MM.1S (cell line): ENCODE measurements at regions not wholly inside any gene's neighbourhood (a gene's known extent, or its start where the extent isn't known, plus 50 kb on each side); places are given as distances from the start of the nearest gene placed in this dataset.

Experiments
- DNase-seq: peaks from one replicate; pipeline ENCODE4 v3.0.0-alpha.2; 2015
- H2AFZ ChIP-seq: fragments of 300-600 bp; sonication (generic); 2 replicates; pipeline ENCODE4 v1.6.0; 2016; ENCODE audit warnings: antibody characterized with exemption, low read length
- H3F3A ChIP-seq: fragments of 300-600 bp; sonication (generic); 2 replicates; pipeline ENCODE4 v1.6.1; 2016; ENCODE audit warnings: mild to moderate bottlenecking, antibody characterized with exemption, low read length, moderate library complexity, mixed read lengths; ENCODE audit not compliant: insufficient read depth
- H3K27ac ChIP-seq: fragments of 300-600 bp; sonication (generic); 2 replicates; pipeline ENCODE4 v1.5.1; 2016; ENCODE audit warnings: mild to moderate bottlenecking, low read length
- H3K27me3 ChIP-seq: fragments of 300-600 bp; sonication (generic); replicated peaks from 2 replicates; pipeline ENCODE4 v1.6.0; 2016; ENCODE audit warnings: low read length; ENCODE audit not compliant: insufficient read depth
- H3K36me3 ChIP-seq: fragments of 300-600 bp; sonication (generic); replicated peaks from 2 replicates; pipeline ENCODE4 v1.6.1; 2016; ENCODE audit warnings: mild to moderate bottlenecking, low read length, mixed read lengths; ENCODE audit not compliant: insufficient read depth
- H3K4me1 ChIP-seq: fragments of 300-600 bp; sonication (generic); 2 replicates; pipeline ENCODE4 v1.6.1; 2016; ENCODE audit warnings: low read length, mixed read lengths
- H3K4me2 ChIP-seq: fragments of 300-600 bp; sonication (generic); 2 replicates; pipeline ENCODE4 v1.6.0; 2016; ENCODE audit warnings: low read depth, low read length
- H3K4me3 ChIP-seq: fragments of 300-600 bp; sonication (generic); 2 replicates; pipeline ENCODE4 v1.5.1; 2016; ENCODE audit warnings: low read length, mixed read lengths
- H3K79me2 ChIP-seq: fragments of 300-600 bp; sonication (generic); 2 replicates; pipeline ENCODE4 v1.6.1; 2016; ENCODE audit warnings: mixed run types, low read length, mixed read lengths
- H3K9ac ChIP-seq: fragments of 300-600 bp; sonication (generic); 2 replicates; pipeline ENCODE4 v1.6.1; 2016; ENCODE audit warnings: low read length, mixed read lengths
- H3K9me2 ChIP-seq: fragments of 300-600 bp; sonication (generic); replicated peaks from 2 replicates; pipeline ENCODE4 v1.6.1; 2016; ENCODE audit warnings: mild to moderate bottlenecking, low read length, mixed read lengths; ENCODE audit not compliant: insufficient read depth
- H3K9me3 ChIP-seq: fragments of 300-600 bp; sonication (generic); replicated peaks from 2 replicates; pipeline ENCODE4 v1.6.1; 2016; ENCODE audit warnings: mild to moderate bottlenecking, low read length, mixed read lengths; ENCODE audit not compliant: insufficient read depth
- H4K20me1 ChIP-seq: fragments of 300-600 bp; sonication (generic); 2 replicates; pipeline ENCODE4 v1.6.1; 2016; ENCODE audit warnings: mild to moderate bottlenecking, low read length, moderate library complexity, mixed read lengths; ENCODE audit not compliant: insufficient read depth
- CTCF ChIP-seq: fragments of 300-600 bp; sonication (generic); IDR thresholded peaks from 2 replicates; pipeline ENCODE4 v1.5.1; 2016; ENCODE audit warnings: antibody characterized with exemption, low read length, mixed read lengths
- EZH2 ChIP-seq: fragments of 300-600 bp; sonication (generic); optimal IDR thresholded peaks from 2 replicates; pipeline ENCODE3; 2017; ENCODE audit warnings: low read depth, mild to moderate bottlenecking, antibody characterized with exemption, low read length, mixed read lengths
- EZH2phosphoT487 ChIP-seq: fragments of 300-600 bp; sonication (generic); IDR thresholded peaks from 2 replicates; pipeline ENCODE4 v1.6.1; 2018; ENCODE audit warnings: antibody characterized with exemption, low read length

GRCh38 chr10:4353059-4353655, 472.9 kb upstream of the AKR1E2 start:
- Histone ChIP-seq H3F3A (no peaks in the 10 kb centered on the region), H3K27me3 (no peaks in the 10 kb centered on the region), H3K27ac (no peak overlapping the region), H3K79me2 (no peaks in the 10 kb centered on the region), H3K4me1 (0 out of 2 replicates have a peak, but pooled peaks cover 6% of the 10 kb centered on the region), H3K4me2 (peak overlapping the region; percentile 21; the same call in 1 of the 2 replicates), H3K9me3 (no peaks in the 10 kb centered on the region), H3K9me2 (no peaks in the 10 kb centered on the region), H4K20me1 (no peaks in the 10 kb centered on the region), H3K36me3 (no peaks in the 10 kb centered on the region), H2AFZ (no peak overlapping the region), H3K9ac (no peak overlapping the region), H3K4me3 (no peak overlapping the region)
- DNase-seq = no peak
- TF ChIP-seq EZH2phosphoT487 (no peak), CTCF (no peak), EZH2 (no peak)

- no peaks in the 10 kb centered on the region for H3K9me2 ChIP-seq
- no peak overlapping the region for H3K4me2 ChIP-seq
- H2AFZ ChIP-seq = no peak overlapping the region
- H3K36me3 ChIP-seq = no peaks in the 10 kb centered on the region
- H3K9me3 ChIP-seq = no peaks in the 10 kb centered on the region
- TF ChIP-seq CTCF = no peak
- TF ChIP-seq EZH2phosphoT487 = no peak
- no peak overlapping the region for H3K27ac ChIP-seq
- no peaks in the 10 kb centered on the region for H3K79me2 ChIP-seq
- no peaks in the 10 kb centered on the region for H4K20me1 ChIP-seq
- H3F3A ChIP-seq = no peaks in the 10 kb centered on the region
- H3K9ac ChIP-seq = no peak overlapping the region
- 0 out of 2 replicates have a peak, but pooled peaks cover 6% of the 10 kb centered on the region for H3K4me1 ChIP-seq
- DNase-seq = no peak
- no peaks in the 10 kb centered on the region for H3K27me3 ChIP-seq
- H3K4me3 ChIP-seq = no peak overlapping the region
These were observed 473.5 kb upstream of the AKR1E2 start for GRCh38 chr10:4352414-4352961.

DNA sequence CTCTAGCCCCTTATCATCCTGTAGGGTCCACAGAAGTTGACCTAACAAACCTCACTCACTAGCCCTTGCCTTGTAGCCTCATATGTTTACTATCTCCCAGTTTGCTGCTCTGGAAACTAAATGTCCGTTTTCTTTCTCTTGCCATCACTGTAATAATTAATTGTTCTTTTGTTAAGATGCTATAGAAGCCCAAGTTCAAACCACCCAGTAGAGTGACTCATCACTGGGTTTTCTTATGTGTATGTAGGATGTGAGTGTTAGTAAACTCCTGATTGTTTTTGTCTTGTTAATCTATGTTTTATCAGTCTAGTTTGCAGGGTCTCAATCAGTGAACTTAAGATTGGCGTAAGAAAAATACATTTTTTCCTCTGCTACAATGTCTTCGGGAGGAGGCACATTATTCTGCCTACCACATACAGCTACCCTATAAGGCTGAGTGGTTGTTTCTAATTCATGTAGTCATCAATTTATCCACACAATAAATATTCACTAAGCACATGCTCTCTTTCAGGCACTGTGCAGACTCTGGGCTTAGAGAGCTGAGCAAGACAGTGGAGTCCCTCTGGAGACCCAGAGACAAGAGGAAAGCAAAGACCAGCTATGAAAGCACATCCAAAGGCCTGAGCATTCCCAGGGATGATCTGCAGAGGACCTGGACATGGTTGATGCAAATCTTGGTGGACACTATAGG, 474.1 kb upstream of the AKR1E2 start:
- Histone ChIP-seq H3F3A (no peaks in the 10 kb centered on the region), H3K4me2 (no peak overlapping the region), H3K79me2 (no peaks in the 10 kb centered on the region), H3K27ac (no peak overlapping the region), H3K9me3 (no peaks in the 10 kb centered on the region), H2AFZ (no peak overlapping the region), H3K9ac (no peak overlapping the region), H3K4me3 (no peak overlapping the region), H3K36me3 (no peaks in the 10 kb centered on the region), H4K20me1 (no peaks in the 10 kb centered on the region), H3K27me3 (no peaks in the 10 kb centered on the region), H3K9me2 (no peaks in the 10 kb centered on the region), H3K4me1 (0 out of 2 replicates have a peak, but pooled peaks cover 6% of the 10 kb centered on the region)
- TF ChIP-seq CTCF (no peak), EZH2 (no peak), EZH2phosphoT487 (no peak)
- DNase-seq = no peak
